ENCODE measurements at regions not wholly inside any gene's neighbourhood (a gene's known extent, or its start where the extent isn't known, plus 50 kb on each side); places are given as distances from the start of the nearest gene placed in this dataset.

DNA sequence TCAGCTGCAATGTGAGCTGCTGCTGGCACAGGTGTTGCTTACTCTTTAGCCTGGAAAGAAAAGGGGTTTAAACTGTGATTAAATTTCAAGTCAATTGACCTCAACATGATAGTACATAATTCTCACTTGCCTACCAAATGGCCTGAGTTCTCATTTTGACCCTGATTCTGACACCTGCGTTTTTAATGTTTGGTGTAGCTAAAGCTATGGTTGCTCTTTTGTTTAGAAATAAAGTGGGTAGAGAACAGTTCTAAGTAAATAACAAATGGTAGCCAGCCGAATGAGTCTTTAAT lies 100.8 kb upstream of the SOX2 start:
- TF ChIP-seq, protein P1, sequence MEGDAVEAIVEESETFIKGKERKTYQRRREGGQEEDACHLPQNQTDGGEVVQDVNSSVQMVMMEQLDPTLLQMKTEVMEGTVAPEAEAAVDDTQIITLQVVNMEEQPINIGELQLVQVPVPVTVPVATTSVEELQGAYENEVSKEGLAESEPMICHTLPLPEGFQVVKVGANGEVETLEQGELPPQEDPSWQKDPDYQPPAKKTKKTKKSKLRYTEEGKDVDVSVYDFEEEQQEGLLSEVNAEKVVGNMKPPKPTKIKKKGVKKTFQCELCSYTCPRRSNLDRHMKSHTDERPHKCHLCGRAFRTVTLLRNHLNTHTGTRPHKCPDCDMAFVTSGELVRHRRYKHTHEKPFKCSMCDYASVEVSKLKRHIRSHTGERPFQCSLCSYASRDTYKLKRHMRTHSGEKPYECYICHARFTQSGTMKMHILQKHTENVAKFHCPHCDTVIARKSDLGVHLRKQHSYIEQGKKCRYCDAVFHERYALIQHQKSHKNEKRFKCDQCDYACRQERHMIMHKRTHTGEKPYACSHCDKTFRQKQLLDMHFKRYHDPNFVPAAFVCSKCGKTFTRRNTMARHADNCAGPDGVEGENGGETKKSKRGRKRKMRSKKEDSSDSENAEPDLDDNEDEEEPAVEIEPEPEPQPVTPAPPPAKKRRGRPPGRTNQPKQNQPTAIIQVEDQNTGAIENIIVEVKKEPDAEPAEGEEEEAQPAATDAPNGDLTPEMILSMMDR (IDR thresholded peaks at IDR 0.05): no peak
- no peak for TF ChIP-seq EP300 (IDR thresholded peaks at IDR 0.05)

Measured in upper lobe of left lung (tissue), 4 donors.